HG02870 (cell line): ENCODE measurements at regions not wholly inside any gene's neighbourhood (a gene's known extent, or its start where the extent isn't known, plus 50 kb on each side); places are given as distances from the start of the nearest gene placed in this dataset.
"Not testable (repeated sequence)": the region's sequence is repeated elsewhere in the genome, so short reads cannot be mapped to it uniquely, and the experiment has no call there.

ENCODE experiments used
- ATAC-seq: cut with Tn5 transposase; IDR thresholded peaks from one replicate; pipeline ENCODE4 v1.9.1; 2021; ENCODE audit warnings: mild to moderate bottlenecking, moderate library complexity; ENCODE audit not compliant: unreplicated experiment

- no peak for ATAC-seq
These were observed 327.7 kb upstream of the NPSR1 start for GRCh38 chr7:34330308-34330707.

GRCh38 chr7:34331102-34331501 lies 326.9 kb upstream of the NPSR1 start:
- no peak for ATAC-seq

- no peak for ATAC-seq
These were observed 326.0 kb upstream of the NPSR1 start for GRCh38 chr7:34332006-34332405.

GRCh38 chr7:34333184-34333583 lies 324.8 kb upstream of the NPSR1 start:
- ATAC-seq, result no peak

GRCh38 chr7:34333925-34334324 lies 324.1 kb upstream of the NPSR1 start:
- no peak for ATAC-seq

GRCh38 chr7:34337163-34337562 lies 320.9 kb upstream of the NPSR1 start:
- no peak for ATAC-seq

GRCh38 chr7:34338961-34339526 lies 319.0 kb upstream of the NPSR1 start:
- ATAC-seq, result no peak

GRCh38 chr7:34341326-34341725 lies 316.7 kb upstream of the NPSR1 start:
- ATAC-seq, result no peak

- ATAC-seq, result no peak
These were observed 315.6 kb upstream of the NPSR1 start for GRCh38 chr7:34342387-34342786.

- no peak for ATAC-seq
These were observed 314.4 kb upstream of the NPSR1 start for GRCh38 chr7:34343667-34344066.

- ATAC-seq, result no peak
These were observed 304.0 kb upstream of the NPSR1 start for GRCh38 chr7:34354011-34354410.

GRCh38 chr7:34354899-34355298 lies 303.1 kb upstream of the NPSR1 start:
- no peak for ATAC-seq

- ATAC-seq, result no peak
These were observed 300.9 kb upstream of the NPSR1 start for GRCh38 chr7:34357068-34357467.

- ATAC-seq, result no peak
These were observed 300.1 kb upstream of the NPSR1 start for GRCh38 chr7:34357946-34358345.

- ATAC-seq, result not testable (repeated sequence)
These were observed 299.4 kb upstream of the NPSR1 start for GRCh38 chr7:34358578-34358977.

- ATAC-seq, result no peak
These were observed 296.3 kb upstream of the NPSR1 start for GRCh38 chr7:34361663-34362250.

- ATAC-seq, result no peak
These were observed 295.4 kb upstream of the NPSR1 start for GRCh38 chr7:34362621-34363020.

GRCh38 chr7:34364130-34364529 lies 293.9 kb upstream of the NPSR1 start:
- ATAC-seq, result no peak

- ATAC-seq, result no peak
These were observed 293.0 kb upstream of the NPSR1 start for GRCh38 chr7:34365011-34365410.

GRCh38 chr7:34365611-34366010 lies 292.4 kb upstream of the NPSR1 start:
- no peak for ATAC-seq

- ATAC-seq, result no peak
These were observed 286.1 kb upstream of the NPSR1 start for GRCh38 chr7:34371922-34372321.

- no peak for ATAC-seq
These were observed 284.1 kb upstream of the NPSR1 start for GRCh38 chr7:34373940-34374339.
